ENCODE measurements at regions not wholly inside any gene's neighbourhood (a gene's known extent, or its start where the extent isn't known, plus 50 kb on each side); places are given as distances from the start of the nearest gene placed in this dataset.

GRCh38 chr5:119792161-119792799 lies 162.9 kb downstream of the FAM170A start:
- DNase-seq: no peak

DNA sequence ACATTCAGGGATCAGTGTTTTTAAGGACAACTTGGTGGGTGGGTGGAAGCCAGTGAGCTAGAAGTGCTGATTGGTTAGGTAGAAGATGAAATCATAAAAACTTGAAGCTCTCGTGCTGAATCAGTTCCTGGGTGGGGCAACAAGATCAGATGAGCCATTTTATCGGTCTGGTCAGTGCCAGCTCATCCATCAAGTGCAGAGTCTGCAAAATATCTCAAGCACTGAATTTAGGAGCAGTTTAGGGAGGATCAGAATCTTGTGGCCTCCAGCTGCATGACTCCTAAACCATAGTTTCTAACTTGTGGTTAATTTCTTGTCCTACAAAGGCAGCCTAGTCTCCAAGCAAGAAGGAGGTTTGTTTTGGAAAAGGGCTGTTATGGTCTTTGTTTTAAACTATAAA lies 166.4 kb downstream of the FAM170A start:
- no peak for DNase-seq

DNA sequence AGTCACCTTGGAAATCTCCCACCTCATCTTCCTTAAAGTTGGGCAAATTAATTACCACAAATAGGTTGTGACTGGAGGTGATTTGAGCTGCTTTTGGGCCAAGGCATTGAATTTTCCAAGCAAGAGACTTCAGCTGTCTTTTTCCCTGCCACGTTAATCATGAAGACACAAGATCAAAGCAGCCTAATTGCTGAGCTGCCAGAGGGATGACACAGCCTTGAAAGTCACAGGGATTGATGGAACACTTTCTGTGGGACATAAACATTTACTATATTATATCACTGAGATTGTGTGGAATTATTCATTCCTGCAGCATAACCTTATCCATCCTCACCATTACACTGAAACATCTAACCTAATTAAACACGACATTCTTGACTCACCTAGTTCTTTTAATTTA lies 172.2 kb downstream of the FAM170A start:
- no peak for DNase-seq

DNA sequence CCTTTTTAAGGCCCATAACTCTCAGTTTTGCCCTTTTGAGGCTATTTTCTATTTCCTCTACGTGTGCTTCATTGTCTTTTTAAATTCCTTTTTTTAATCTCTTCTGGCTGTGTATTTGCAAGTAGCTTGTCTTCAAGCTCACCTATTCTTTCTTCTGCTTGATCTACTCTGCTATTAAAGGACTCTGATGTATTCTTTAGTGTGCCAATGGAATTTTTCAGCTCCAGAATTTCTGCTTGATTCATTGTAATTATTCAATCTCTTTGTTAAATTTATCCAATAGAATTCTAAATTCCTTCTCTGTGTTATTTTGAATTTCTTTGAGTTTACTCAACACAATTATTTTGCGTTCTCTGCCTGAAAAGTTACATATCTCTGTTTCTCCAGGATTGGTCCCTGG lies 178.7 kb downstream of the FAM170A start:
- DNase-seq: no peak

DNA sequence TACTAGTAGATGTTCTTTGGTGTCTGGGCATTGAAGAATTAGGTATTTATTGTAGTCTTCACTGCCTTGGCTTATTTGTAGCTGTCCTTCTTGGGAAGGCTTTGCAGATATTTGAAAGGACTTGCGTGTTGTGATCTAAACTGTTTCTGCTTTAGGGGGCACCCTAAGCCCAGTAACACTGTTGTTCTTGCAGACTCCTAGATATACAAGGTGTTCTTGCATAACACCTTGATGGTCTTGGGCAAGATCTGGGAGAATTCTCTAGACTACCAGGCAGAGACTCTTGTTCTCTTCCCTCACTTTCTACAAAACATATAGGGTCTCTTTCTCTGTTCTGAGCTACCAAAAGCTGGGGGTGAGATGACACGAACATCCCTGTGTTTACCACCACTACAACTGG lies 179.1 kb downstream of the FAM170A start:
- no peak for DNase-seq

GRCh38 chr5:119810217-119810616 lies 180.9 kb downstream of the FAM170A start:
- no peak for DNase-seq

- DNase-seq: no peak
Observed at GRCh38 chr5:119811458-119811857, 182.1 kb downstream of the FAM170A start.

DNA sequence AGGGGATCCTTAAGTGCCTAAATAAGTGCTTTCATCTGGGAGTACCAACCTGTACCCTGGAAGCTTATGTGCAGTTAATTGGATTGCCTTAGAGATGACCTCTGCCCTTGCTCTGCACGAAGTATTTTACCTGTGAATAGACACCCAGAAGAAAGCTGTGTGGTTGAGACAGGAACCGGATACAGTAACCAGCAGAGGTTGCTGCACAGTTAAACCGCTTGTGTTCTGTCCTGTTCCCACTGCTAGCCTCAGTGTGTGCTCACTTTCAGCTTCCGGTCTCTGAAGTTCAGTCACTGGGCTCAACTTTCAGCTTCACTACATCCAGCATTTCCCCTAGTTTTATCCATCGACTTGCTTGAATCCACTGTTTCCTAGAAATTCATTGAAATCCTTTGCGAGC lies 185.3 kb downstream of the FAM170A start:
- no peak for DNase-seq

DNA sequence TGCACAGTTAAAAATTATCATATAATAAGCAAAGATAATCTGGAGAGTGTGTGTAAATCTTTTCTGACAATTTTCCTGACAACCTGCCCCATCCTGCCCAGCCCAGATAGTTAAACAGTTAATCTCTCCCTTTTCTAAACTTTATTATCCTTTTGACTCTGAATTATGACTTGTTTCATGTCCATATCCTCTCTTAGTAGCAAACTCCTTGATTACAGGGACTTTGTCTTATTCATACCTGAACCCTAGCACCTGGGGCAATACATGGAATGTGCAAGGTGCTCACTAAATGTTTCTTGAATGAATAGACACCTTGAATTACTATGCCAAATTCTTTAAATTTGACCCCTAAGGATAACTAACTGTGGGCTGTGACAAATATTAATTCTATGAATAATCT lies 186.7 kb downstream of the FAM170A start:
- no peak for DNase-seq

- no peak for DNase-seq
Observed at GRCh38 chr5:119820016-119820415, 190.7 kb downstream of the FAM170A start.

GRCh38 chr5:119820608-119821007 lies 191.2 kb downstream of the FAM170A start:
- DNase-seq: no peak

DNA sequence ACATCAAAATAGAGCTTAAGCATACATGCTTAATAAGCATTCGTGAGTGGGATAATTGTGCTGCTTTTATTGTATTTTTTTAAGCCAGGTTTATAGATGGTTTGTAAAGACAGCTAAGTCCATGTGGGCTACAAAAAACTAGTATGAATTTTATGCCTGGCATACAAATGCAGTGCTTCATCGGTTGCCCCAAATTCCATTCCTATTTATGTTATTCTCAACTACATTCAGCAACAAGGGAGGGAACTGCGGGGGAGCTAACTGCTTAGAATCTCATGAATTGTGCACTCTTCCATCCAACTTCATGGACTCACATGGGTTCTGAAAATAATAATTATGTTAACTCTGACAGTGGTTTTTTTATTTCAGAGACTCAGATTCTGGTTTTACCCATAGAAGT lies 199.2 kb downstream of the FAM170A start:
- DNase-seq: no peak

DNA sequence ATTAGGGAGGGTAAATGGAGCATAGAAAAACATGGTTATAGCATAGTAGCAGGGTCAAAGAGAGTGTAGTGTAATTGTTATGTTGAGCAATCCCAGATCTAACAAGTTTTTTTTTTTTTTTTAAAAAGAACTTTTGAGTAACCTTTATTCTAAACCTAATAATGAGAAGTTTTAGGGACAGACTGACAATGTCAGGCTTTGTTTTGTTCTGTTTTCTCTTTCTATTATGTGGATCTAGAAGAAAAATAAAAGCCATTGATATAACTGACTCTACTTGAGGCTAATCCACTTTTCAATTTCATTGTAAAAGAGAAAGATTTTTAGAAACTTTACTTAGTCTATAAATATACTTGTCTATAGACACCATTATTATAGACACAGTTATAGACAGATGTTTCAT lies 200.0 kb downstream of the FAM170A start:
- DNase-seq: no peak

- no peak for DNase-seq
Observed at GRCh38 chr5:119833176-119833575, 203.8 kb downstream of the FAM170A start.

DNA sequence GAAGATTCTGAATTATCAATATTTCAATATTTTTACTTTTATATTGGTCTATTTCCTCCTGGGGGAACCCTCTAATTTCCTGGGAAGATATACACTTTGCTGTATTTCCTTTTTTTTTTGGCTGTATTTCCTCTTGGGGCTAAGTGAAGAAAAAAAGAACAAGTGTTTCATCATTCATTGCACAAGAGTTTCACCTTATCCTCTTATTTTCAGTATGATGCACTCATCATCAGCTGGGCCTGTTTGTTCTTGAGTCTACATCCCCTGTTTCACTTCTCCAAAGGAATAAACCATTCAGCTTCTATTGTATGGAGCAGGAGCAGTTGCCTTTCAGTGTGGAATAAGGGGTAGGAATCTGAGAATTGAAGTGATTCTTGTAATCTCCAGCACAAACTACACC lies 210.8 kb downstream of the FAM170A start:
- DNase-seq: no peak

GRCh38 chr5:119852140-119852539 lies 222.8 kb downstream of the FAM170A start:
- DNase-seq: no peak

- no peak for DNase-seq
Observed at GRCh38 chr5:119860463-119860862, 231.1 kb downstream of the FAM170A start.

GRCh38 chr5:119862619-119863018 lies 233.3 kb downstream of the FAM170A start:
- DNase-seq: no peak

DNA sequence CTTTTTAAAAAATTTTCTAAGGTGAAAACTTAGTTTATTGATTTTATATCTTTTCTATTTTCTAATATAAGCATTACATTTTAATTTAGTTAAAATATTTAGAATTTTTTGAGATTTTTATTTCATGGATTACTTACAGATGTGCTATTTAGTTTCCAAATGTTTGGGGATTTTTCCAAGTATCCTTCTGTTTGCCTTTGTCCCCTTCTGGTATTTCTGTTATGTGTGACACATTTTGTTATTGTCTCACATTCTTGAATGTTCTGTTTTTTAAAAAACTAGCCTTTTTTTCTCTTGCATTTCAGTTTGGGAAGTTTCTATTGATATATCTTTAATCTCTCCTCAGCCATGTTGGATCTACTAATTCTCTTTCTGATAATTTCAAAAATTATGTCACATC lies 234.9 kb downstream of the FAM170A start:
- no peak for DNase-seq

DNA sequence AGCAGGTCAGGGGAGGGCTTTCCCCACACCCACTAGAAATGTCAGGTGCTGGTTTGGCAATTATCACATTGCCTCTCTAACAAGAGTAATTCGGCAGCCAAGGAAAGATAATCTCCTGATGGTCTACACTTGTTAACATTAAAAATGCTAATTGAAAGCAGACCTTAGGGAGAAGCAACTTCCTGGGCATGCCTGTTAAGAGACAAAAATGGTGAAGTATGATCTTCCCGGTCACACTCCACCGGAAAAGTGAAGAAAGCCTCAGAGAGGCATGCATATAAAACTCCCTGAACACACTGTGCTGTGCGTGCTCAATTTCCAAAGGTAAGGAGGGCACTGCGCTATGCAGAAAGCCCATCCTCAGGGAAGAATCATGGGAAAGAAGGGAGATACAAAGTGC lies 244.3 kb downstream of the FAM170A start:
- no peak for DNase-seq

DNA sequence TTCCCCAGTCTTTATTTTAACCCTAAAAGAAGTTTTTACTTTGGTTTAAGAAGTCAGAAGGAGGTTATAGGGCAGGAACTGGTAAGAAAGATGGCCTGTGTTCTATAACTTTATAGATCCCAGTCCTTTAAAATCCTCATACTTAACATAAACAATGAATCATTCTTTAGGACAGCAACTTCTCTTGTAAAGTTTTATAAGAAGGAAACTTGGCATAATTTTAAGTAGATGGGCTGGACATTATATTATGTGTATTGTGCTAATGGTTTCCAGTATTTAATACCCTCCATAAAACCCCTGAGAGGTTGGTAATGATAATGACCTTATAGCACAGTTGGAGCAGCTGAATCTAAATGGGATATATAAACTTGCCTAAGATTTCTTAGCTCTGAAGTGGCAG lies 247.2 kb downstream of the FAM170A start:
- no peak for DNase-seq

- DNase-seq: no peak
Observed at GRCh38 chr5:119878712-119879111, 249.4 kb downstream of the FAM170A start.

- no peak for DNase-seq
Observed at GRCh38 chr5:119879446-119879845, 250.1 kb downstream of the FAM170A start.

DNA sequence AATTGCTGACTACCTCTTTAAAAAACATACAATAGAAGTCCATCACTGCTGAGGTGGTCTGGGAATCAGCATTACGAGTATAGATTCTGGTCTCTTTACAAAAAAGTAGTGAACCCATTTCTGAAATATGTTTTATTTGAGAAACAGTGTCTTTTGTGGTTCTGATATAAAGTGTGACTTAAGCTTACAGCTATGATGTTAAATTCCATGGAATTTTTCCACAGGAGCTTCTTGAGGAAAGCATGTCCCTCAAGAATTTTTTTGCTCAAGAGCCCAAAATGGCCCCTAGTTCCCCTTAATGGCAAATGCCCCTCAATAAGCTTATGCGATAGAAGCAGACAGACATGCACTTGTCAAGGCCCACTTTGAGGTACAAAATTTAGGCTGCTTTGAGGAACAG lies 265.7 kb downstream of the FAM170A start:
- no peak for DNase-seq

- no peak for DNase-seq
Observed at GRCh38 chr5:119896826-119897536, 267.6 kb downstream of the FAM170A start.
